Upper lobe of right lung (tissue), 1 donor: ENCODE measurements at regions not wholly inside any gene's neighbourhood (a gene's known extent, or its start where the extent isn't known, plus 50 kb on each side); places are given as distances from the start of the nearest gene placed in this dataset.
"Not testable (repeated sequence)": the region's sequence is repeated elsewhere in the genome, so short reads cannot be mapped to it uniquely, and the experiment has no call there.

ENCODE experiments used
- ATAC-seq: fragments of 200-7000 bp; cut with Tn5 transposase; one replicate; pipeline ENCODE4 v1.9.1; 2020; ENCODE audit warnings: mild to moderate bottlenecking, moderate library complexity
- DNase-seq: peaks from one replicate; pipeline ENCODE4 v3.0.0-alpha.2; 2020
- H3K27ac ChIP-seq: fragments of 200-600 bp; one replicate; pipeline ENCODE4 v1.8.0; 2022
- H3K27me3 ChIP-seq: fragments of 200-600 bp; one replicate; pipeline ENCODE4 v1.8.0; 2022; ENCODE audit warnings: mild to moderate bottlenecking
- H3K36me3 ChIP-seq: fragments of 200-600 bp; one replicate; pipeline ENCODE4 v1.8.0; 2022
- H3K4me1 ChIP-seq: fragments of 200-600 bp; one replicate; pipeline ENCODE4 v1.8.0; 2022
- H3K4me3 ChIP-seq: fragments of 200-600 bp; one replicate; pipeline ENCODE4 v1.8.0; 2022; ENCODE audit warnings: mild to moderate bottlenecking
- H3K9me3 ChIP-seq: fragments of 200-600 bp; one replicate; pipeline ENCODE4 v1.8.0; 2022
- CTCF ChIP-seq: fragments of 200-600 bp; IDR thresholded peaks from one replicate; pipeline ENCODE4 v1.8.0; 2022; ENCODE audit warnings: antibody characterized with exemption
- intact Hi-C: fragments of 100-400 bp; cut with DNase I; formaldehyde crosslinking; loops from one replicate; pipeline ENCODE4 v1.11.0; 2022
- donor health status: DM: no; HTN: yes; CAD: no; lungs with severe emphysema.

DNA sequence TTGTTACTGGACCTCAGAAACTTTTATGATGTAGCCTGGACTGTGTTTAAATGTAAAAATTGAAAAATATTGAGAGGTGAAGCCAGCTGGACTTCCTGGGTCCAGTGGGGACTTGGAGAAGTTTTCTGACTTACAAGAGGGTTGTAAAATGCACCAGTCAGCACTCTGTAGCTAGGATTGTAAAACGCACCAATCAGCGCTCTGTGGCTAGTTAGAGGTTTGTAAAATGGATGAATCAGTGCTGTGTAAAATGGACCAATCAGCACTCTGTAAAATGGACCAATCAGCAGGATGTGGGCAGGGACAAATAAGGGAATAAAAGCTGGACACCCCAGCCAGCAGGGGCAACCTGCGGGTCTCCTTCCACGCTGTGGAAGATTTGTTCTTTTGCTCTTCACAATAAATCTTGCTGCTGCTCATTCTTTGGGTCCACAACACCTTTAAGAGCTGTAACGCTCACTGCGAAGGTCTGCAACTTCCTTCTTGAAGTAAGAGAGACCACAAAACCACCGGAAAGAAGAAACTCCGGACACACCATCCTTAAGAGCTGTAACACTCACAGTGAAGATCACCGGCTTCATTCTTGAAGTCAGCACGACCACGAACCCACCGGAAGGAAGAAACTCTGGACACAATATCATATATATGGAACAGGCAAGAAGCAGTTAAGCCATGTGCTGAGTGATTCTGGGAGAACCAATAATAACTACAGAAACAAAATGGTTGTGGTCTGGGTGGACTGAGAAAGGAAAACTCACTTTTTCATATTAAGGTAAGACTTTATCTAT lies 201.3 kb downstream of the GABRG2 start:
- no peak for TF ChIP-seq CTCF

DNA sequence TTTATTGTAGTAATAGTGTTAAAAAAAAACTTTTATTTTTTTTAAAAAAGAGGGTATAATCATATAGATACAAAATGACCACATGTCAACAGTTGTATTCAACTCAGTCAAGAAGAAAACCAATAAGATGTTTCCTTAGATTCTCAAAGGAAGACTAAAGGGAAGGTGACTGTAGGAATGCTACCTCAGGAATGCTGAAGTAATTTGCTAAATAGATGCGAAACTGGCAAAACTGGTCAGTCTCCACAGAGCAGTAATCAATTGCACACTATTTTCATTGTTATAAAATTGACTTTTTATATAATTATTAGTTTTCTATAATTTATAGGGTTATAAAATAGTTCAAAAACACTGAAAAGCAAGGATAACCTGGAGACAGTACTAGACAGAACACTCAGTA lies 204.8 kb downstream of the GABRG2 start:
- Histone ChIP-seq H3K9me3 (no peaks in the 10 kb centered on the region), H3K4me3 (no peak overlapping the region), H3K27ac (no peak overlapping the region), H3K27me3 (no peaks in the 10 kb centered on the region), H3K36me3 (no peaks in the 10 kb centered on the region), H3K4me1 (no peaks in the 10 kb centered on the region)
- no peak for TF ChIP-seq CTCF
- DNase-seq = no peak
- intact Hi-C loops = no loop called here
- no peak for ATAC-seq

More for the DNA sequence above, 201.3 kb downstream of the GABRG2 start:
- no peaks in the 10 kb centered on the region for H3K36me3 ChIP-seq
- no peaks in the 10 kb centered on the region for H3K27me3 ChIP-seq
- H3K4me3 ChIP-seq = no peak overlapping the region
- ATAC-seq (no peak), DNase-seq (no peak)
- H3K9me3 ChIP-seq = no peaks in the 10 kb centered on the region
- no peaks in the 10 kb centered on the region for H3K4me1 ChIP-seq
- intact Hi-C loops = no loop called here
- H3K27ac ChIP-seq = no peak overlapping the region

DNA sequence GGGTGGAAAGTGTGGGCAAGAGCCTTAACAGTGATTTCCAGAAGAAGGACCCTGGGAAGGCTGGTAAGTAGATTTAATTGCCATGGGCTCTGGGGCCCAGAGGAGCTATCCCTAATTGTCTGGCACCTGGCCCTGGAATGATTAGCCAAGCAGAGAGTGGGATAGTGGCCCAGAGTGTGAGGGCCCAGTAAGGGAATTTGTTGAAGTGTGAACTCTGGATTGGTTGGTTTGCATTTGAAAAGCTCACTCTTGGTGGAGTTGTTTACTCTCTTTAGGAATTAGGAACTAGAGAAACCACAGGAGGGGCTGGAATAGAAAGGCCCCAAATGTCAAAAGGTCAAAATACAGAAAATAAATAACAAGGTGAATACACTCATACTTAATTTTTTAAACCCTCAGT lies 207.1 kb downstream of the GABRG2 start:
- H3K27me3 ChIP-seq = no peaks in the 10 kb centered on the region
- no peaks in the 10 kb centered on the region for H3K9me3 ChIP-seq
- H3K36me3 ChIP-seq = no peaks in the 10 kb centered on the region
- intact Hi-C loops = no loop called here
- H3K27ac ChIP-seq = no peak overlapping the region
- peak; percentile 41 for ATAC-seq
- no peak for DNase-seq
- no peak overlapping the region for H3K4me3 ChIP-seq
- no peak for TF ChIP-seq CTCF
- H3K4me1 ChIP-seq = no peaks in the 10 kb centered on the region

GRCh38 chr5:162275387-162275786 lies 207.8 kb downstream of the GABRG2 start:
- H3K4me1 ChIP-seq, H3K27ac ChIP-seq, H3K36me3 ChIP-seq, intact Hi-C loops, H3K4me3 ChIP-seq, H3K9me3 ChIP-seq, H3K27me3 ChIP-seq, ATAC-seq, DNase-seq: not testable (repeated sequence)

DNA sequence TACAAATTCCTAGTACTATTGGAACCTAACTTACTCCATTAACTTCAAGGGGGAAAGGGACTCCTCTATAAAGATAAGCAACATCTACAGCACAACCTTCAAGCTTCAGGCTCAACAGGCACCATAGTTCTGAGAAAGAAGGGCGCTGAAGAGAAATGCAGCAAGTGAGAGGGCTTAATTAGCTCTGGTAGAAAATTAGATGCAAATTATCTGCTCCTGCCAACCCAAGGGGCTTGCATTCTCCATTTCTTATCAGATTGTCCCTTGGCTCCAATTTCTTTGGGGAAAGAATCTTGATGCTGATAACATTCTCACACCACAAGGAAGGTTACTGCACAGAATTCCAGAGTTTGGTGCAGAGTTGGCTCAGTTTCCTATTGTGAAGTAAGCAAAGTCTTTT lies 214.6 kb downstream of the GABRG2 start:
- H3K9me3 ChIP-seq = no peaks in the 10 kb centered on the region
- no peak overlapping the region for H3K27ac ChIP-seq
- no peak overlapping the region for H3K4me3 ChIP-seq
- ATAC-seq (no peak), DNase-seq (no peak)
- H3K36me3 ChIP-seq = no peaks in the 10 kb centered on the region
- H3K27me3 ChIP-seq = no peaks in the 10 kb centered on the region
- H3K4me1 ChIP-seq = no peaks in the 10 kb centered on the region
- intact Hi-C loops = no loop called here
- TF ChIP-seq CTCF = no peak

DNA sequence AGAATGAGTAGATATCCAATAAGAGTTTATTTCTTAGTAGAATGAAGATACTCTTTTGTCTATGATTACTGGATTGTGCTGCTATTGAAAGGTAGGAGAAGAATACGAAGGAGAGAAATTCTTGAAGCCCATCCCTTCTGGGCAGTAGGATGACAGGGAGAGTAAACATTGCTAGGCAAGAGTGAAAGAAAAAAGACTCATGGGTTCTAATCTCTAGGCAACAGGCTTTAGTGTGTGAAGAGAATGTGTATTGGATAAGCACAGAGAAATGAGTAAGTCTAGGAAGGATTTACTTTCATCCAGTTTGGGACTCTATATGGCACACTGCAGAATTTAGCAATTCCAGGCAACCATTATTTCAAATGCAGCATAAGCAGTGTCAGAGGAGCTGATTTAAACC lies 216.0 kb downstream of the GABRG2 start:
- Histone ChIP-seq H3K9me3 (no peaks in the 10 kb centered on the region), H3K27ac (no peak overlapping the region), H3K4me1 (no peaks in the 10 kb centered on the region), H3K4me3 (no peak overlapping the region), H3K27me3 (no peaks in the 10 kb centered on the region), H3K36me3 (no peaks in the 10 kb centered on the region)
- ATAC-seq = no peak
- no peak for TF ChIP-seq CTCF
- no peak for DNase-seq
- intact Hi-C loops = no loop called here
